Fibroblast of lung (primary cell): ENCODE measurements at regions not wholly inside any gene's neighbourhood (a gene's known extent, or its start where the extent isn't known, plus 50 kb on each side); places are given as distances from the start of the nearest gene placed in this dataset.
"Not testable (repeated sequence)": the region's sequence is repeated elsewhere in the genome, so short reads cannot be mapped to it uniquely, and the experiment has no call there.

Experiments used
- DNase-seq, 2 donors: peaks; one replicate each; pipeline versions ENCODE4 v3.0.0 to v3.0.0-alpha.2; 2010; ENCODE audit warnings: low read depth in 2 of 2
- H2AFZ ChIP-seq: 2 replicates; pipeline ENCODE4 v1.5.1; 2012; ENCODE audit warnings: low read length, control low read depth, inconsistent platforms
- H3K27ac ChIP-seq: 2 replicates; pipeline ENCODE4 v1.5.1; 2011; ENCODE audit warnings: low read length, control low read depth; ENCODE audit not compliant: insufficient read depth
- H3K27me3 ChIP-seq: 2 replicates; pipeline ENCODE4 v1.5.1; 2011; ENCODE audit warnings: mild to moderate bottlenecking, low read length; ENCODE audit not compliant: control insufficient read depth, insufficient read depth
- H3K36me3 ChIP-seq: 2 replicates; pipeline ENCODE4 v1.5.1; 2011; ENCODE audit warnings: low read length; ENCODE audit not compliant: control insufficient read depth, insufficient read depth
- H3K4me1 ChIP-seq: 2 replicates; pipeline ENCODE4 v1.5.1; 2011; ENCODE audit warnings: low read length; ENCODE audit not compliant: control insufficient read depth, insufficient read depth; ENCODE audit errors: extremely low read depth
- H3K4me2 ChIP-seq: 2 replicates; pipeline ENCODE4 v1.5.1; 2011; ENCODE audit warnings: low read length, control low read depth; ENCODE audit not compliant: insufficient read depth; ENCODE audit errors: extremely low read depth
- H3K4me3 ChIP-seq, 4 experiments: fragments of 200-600 bp in 1 of 4; sonication (generic) in 1 of 4; replicated peaks in 1 of 4; 2 replicates each; pipeline ENCODE4 v1.5.1; 2011 to 2016; ENCODE audit warnings: low read length in 4 of 4, low read depth in 3 of 4, mild to moderate bottlenecking in 3 of 4, control low read depth in 2 of 4, inconsistent platforms in 1 of 4, mixed read lengths in 1 of 4; ENCODE audit not compliant: insufficient read depth in 1 of 4; ENCODE audit errors: control extremely low read depth in 1 of 4
- H3K79me2 ChIP-seq: 2 replicates; pipeline ENCODE4 v1.5.1; 2012; ENCODE audit warnings: mild to moderate bottlenecking, low read length, inconsistent platforms; ENCODE audit not compliant: control insufficient read depth, insufficient read depth
- H3K9ac ChIP-seq: 2 replicates; pipeline ENCODE4 v1.5.1; 2011; ENCODE audit warnings: mild to moderate bottlenecking, low read length, control low read depth; ENCODE audit not compliant: insufficient read depth
- H3K9me3 ChIP-seq: 2 replicates; pipeline ENCODE4 v1.5.1; 2012; ENCODE audit warnings: low read depth, low read length; ENCODE audit not compliant: control insufficient read depth, insufficient read depth
- H4K20me1 ChIP-seq: 2 replicates; pipeline ENCODE4 v1.5.1; 2011; ENCODE audit warnings: low read length; ENCODE audit not compliant: control insufficient read depth, insufficient read depth; ENCODE audit errors: extremely low read depth
- EZH2 ChIP-seq: IDR thresholded peaks from 2 replicates; pipeline ENCODE4 v1.5.1; 2012; ENCODE audit warnings: low read length, control low read depth, mild to moderate bottlenecking; ENCODE audit errors: missing control alignments
- TF ChIP-seq, protein P1 (sequence below), 2 donors: IDR thresholded peaks in 1 of 2; conservative IDR thresholded peaks in 1 of 2; 1 replicate in 1 of 2; 2 replicates in 1 of 2; pipeline ENCODE4 v1.5.1; 2011 to 2012; ENCODE audit warnings: low read length in 2 of 2, control low read depth in 1 of 2, inconsistent platforms in 1 of 2, low read depth in 1 of 2, mild to moderate bottlenecking in 1 of 2

DNA sequence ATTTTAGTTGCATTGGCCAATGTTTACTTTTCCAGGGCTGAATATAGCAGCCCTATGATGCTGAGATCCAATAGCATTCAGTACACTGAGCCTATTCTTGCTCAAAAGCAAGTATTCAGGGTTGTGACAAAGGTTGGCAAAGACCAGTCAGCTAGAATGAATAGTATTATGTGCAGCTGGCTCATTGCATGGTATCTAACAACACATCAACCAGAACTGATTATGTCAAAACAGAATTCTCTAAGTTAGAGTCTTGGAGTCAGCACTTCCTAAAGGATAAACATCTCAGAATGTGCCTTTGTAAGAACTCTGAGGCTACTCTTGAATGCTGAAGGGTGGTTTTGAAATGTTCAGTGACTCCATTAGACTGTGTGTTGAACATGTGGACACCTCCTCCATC is 774.5 kb upstream of the RGMB start:
- no peaks in the 10 kb centered on the region for H3K79me2 ChIP-seq
- no peak overlapping the region for H3K9ac ChIP-seq
- no peak overlapping the region for H3K27ac ChIP-seq
- TF ChIP-seq, protein P1, sequence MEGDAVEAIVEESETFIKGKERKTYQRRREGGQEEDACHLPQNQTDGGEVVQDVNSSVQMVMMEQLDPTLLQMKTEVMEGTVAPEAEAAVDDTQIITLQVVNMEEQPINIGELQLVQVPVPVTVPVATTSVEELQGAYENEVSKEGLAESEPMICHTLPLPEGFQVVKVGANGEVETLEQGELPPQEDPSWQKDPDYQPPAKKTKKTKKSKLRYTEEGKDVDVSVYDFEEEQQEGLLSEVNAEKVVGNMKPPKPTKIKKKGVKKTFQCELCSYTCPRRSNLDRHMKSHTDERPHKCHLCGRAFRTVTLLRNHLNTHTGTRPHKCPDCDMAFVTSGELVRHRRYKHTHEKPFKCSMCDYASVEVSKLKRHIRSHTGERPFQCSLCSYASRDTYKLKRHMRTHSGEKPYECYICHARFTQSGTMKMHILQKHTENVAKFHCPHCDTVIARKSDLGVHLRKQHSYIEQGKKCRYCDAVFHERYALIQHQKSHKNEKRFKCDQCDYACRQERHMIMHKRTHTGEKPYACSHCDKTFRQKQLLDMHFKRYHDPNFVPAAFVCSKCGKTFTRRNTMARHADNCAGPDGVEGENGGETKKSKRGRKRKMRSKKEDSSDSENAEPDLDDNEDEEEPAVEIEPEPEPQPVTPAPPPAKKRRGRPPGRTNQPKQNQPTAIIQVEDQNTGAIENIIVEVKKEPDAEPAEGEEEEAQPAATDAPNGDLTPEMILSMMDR (conservative IDR thresholded peaks at IDR 0.05 in 1 of 2, IDR thresholded peaks at IDR 0.05 in 1 of 2; ENCODE audit: low read depth in 1 of 2, low read length in 2 of 2) = no peak
- TF ChIP-seq EZH2 = no peak
- no peaks in the 10 kb centered on the region for H3K36me3 ChIP-seq
- DNase-seq = peak in 1 of 2 donors; percentile 85
- H3K4me1 ChIP-seq = no peaks in the 10 kb centered on the region
- H2AFZ ChIP-seq = peak overlapping the region; percentile 39
- H4K20me1 ChIP-seq = no peaks in the 10 kb centered on the region
- H3K4me3 ChIP-seq = no peak overlapping the region
- no peak overlapping the region for H3K4me2 ChIP-seq
- H3K9me3 ChIP-seq = no peaks in the 10 kb centered on the region
- H3K27me3 ChIP-seq = no peaks in the 10 kb centered on the region

DNA sequence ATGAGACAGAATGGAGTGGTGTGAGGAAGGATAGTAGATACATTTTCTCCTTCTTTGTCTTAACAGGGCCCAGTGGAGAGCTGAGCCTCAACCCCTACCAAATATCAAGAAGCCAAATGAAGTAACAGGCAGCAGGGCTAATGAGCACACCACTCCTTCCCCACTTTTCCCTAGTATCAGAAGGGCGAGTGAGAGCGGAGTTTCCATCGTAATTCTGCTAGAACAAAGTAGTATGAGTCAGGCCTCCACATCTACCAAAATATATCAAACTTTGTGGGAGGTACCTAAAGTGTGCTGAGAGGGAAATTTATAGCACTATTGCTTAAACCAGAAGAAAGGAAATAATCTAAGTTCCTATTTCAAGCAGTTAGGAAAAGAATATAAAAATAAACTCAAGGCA is 769.0 kb upstream of the RGMB start:
- Histone ChIP-seq H4K20me1 (no peaks in the 10 kb centered on the region), H3K4me1 (no peaks in the 10 kb centered on the region), H3K4me2 (no peak overlapping the region), H2AFZ (no peak overlapping the region), H3K27ac (no peak overlapping the region), H3K36me3 (no peaks in the 10 kb centered on the region), H3K4me3 (no peak overlapping the region), H3K79me2 (no peaks in the 10 kb centered on the region), H3K9me3 (no peaks in the 10 kb centered on the region), H3K9ac (no peak overlapping the region), H3K27me3 (no peaks in the 10 kb centered on the region)
- no peak for DNase-seq
- TF ChIP-seq, protein P1 (conservative IDR thresholded peaks at IDR 0.05 in 1 of 2, IDR thresholded peaks at IDR 0.05 in 1 of 2; ENCODE audit: low read depth in 1 of 2, low read length in 2 of 2) = no peak
- no peak for TF ChIP-seq EZH2

DNA sequence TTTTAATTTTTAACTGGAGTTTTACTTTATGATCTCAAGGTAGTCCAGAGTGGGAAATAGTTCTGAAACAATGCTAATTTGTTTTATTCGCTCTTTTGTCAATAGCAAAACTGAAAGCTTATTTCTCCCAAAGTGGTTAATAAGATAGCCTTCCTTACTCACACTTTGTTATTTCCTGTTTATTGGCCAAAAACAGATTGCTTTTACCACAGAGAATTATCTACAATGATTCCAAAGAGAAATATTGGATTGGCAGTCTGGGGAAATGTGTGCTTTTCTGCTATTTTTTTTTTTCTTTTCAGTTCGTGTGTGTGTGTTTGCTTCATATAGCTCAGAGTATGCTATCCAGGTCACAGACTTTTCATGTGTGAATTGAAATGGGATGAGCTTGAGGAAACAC is 756.7 kb upstream of the RGMB start:
- no peaks in the 10 kb centered on the region for H3K79me2 ChIP-seq
- H3K9me3 ChIP-seq = no peaks in the 10 kb centered on the region
- no peak overlapping the region for H3K27ac ChIP-seq
- no peak overlapping the region for H3K9ac ChIP-seq
- DNase-seq = peak; percentile 3 to 11
- H3K36me3 ChIP-seq = no peaks in the 10 kb centered on the region
- no peak for TF ChIP-seq EZH2
- TF ChIP-seq, protein P1 (conservative IDR thresholded peaks at IDR 0.05 in 1 of 2, IDR thresholded peaks at IDR 0.05 in 1 of 2; ENCODE audit: low read depth in 1 of 2, low read length in 2 of 2) = no peak
- H3K27me3 ChIP-seq = no peaks in the 10 kb centered on the region
- H2AFZ ChIP-seq = peak overlapping the region; percentile 54
- H3K4me3 ChIP-seq = no peak overlapping the region
- H3K4me1 ChIP-seq = no peaks in the 10 kb centered on the region
- peak overlapping the region; percentile 44 for H3K4me2 ChIP-seq
- no peaks in the 10 kb centered on the region for H4K20me1 ChIP-seq

DNA sequence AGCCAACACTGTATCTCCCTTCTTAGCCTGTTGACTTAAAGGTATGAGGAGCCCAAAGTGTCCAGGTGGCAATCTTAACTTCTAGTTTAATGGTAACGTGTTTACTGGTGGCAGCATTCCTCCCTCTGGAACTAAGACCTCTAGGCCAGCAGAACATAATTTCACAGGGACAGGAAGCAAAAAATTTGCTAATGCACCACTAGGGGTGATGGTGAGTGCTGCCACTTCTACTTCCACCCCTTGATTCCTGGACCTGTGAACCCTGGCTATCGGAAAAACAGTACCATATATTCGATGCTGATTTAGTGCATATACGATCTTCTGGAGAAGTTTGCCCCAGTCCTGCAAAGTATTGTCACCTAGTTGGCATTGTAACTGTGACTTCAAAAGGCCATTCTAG is 743.2 kb upstream of the RGMB start:
- not testable (repeated sequence) for H3K79me2 ChIP-seq, H4K20me1 ChIP-seq, H3K9me3 ChIP-seq, H3K4me3 ChIP-seq, H3K4me2 ChIP-seq, H3K4me1 ChIP-seq, H2AFZ ChIP-seq, DNase-seq, H3K9ac ChIP-seq, H3K36me3 ChIP-seq, H3K27me3 ChIP-seq, H3K27ac ChIP-seq

DNA sequence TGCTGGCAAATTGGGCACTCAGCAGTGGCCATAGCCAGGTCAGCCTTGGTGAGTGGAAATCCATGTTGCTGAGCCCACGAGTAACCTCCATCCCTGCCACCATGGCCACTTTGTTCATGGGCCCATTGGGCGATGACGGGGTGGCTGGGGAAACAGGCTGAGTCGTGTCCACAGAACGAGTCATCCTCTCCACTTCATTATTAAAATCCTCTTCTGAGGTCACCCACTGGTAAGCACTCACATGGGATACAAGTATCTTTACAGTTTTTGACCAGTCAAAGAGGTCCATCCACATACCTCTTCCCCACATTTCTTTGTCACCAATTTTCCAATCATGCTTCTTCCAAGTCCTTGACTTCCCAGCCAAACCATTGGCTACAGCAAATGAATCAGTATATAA is 742.4 kb upstream of the RGMB start:
- not testable (repeated sequence) for H3K27me3 ChIP-seq, H3K27ac ChIP-seq, H3K36me3 ChIP-seq, H3K4me2 ChIP-seq, H3K4me1 ChIP-seq, H3K79me2 ChIP-seq, H3K9me3 ChIP-seq, H3K9ac ChIP-seq, H3K4me3 ChIP-seq, H4K20me1 ChIP-seq, H2AFZ ChIP-seq
- peak in 1 of 2 donors; percentile 25 for DNase-seq
